GM18505 (cell line): ENCODE measurements at regions not wholly inside any gene's neighbourhood (a gene's known extent, or its start where the extent isn't known, plus 50 kb on each side); places are given as distances from the start of the nearest gene placed in this dataset.
A peak's percentile ranks its signal among the peaks of the same experiment; 100 is the strongest.

Experiments used
- ATAC-seq: cut with Tn5 transposase; IDR thresholded peaks from one replicate; pipeline ENCODE4 v1.9.1; 2021; ENCODE audit not compliant: unreplicated experiment
- POLR2A ChIP-seq: IDR thresholded peaks from 4 replicates; pipeline ENCODE4 v1.6.1; 2011; ENCODE audit warnings: borderline replicate concordance; ENCODE audit not compliant: insufficient read depth, insufficient read length; ENCODE audit errors: extremely low read depth

- TF ChIP-seq POLR2A: no peak
- ATAC-seq: no peak
Measured at GRCh38 chr18:45186832-45187231, 428.4 kb upstream of the SLC14A2 start.

GRCh38 chr18:45191795-45192194, 423.5 kb upstream of the SLC14A2 start:
- TF ChIP-seq POLR2A: no peak
- ATAC-seq: no peak

- TF ChIP-seq POLR2A: no peak
- peak; percentile 99 for ATAC-seq
Measured at GRCh38 chr18:45197526-45197970, 417.7 kb upstream of the SLC14A2 start.

GRCh38 chr18:45198526-45198925, 416.8 kb upstream of the SLC14A2 start:
- TF ChIP-seq POLR2A: no peak
- no peak for ATAC-seq

- TF ChIP-seq POLR2A: no peak
- ATAC-seq: no peak
Measured at GRCh38 chr18:45201029-45201428, 414.2 kb upstream of the SLC14A2 start.

- no peak for TF ChIP-seq POLR2A
- ATAC-seq: no peak
Measured at GRCh38 chr18:45201489-45201888, 413.8 kb upstream of the SLC14A2 start.

GRCh38 chr18:45202061-45202460, 413.2 kb upstream of the SLC14A2 start:
- no peak for TF ChIP-seq POLR2A
- ATAC-seq: no peak

GRCh38 chr18:45203677-45204076, 411.6 kb upstream of the SLC14A2 start:
- no peak for ATAC-seq
- no peak for TF ChIP-seq POLR2A

GRCh38 chr18:45207328-45207727, 407.9 kb upstream of the SLC14A2 start:
- ATAC-seq: no peak
- TF ChIP-seq POLR2A: no peak

GRCh38 chr18:45208164-45208563, 407.1 kb upstream of the SLC14A2 start:
- ATAC-seq: no peak
- no peak for TF ChIP-seq POLR2A

GRCh38 chr18:45212181-45213039, 402.9 kb upstream of the SLC14A2 start:
- TF ChIP-seq POLR2A: no peak
- ATAC-seq: peak; percentile 98

GRCh38 chr18:45213040-45213333, 402.3 kb upstream of the SLC14A2 start:
- no peak for ATAC-seq
- TF ChIP-seq POLR2A: no peak

- ATAC-seq: no peak
- no peak for TF ChIP-seq POLR2A
Measured at GRCh38 chr18:45218436-45218835, 396.8 kb upstream of the SLC14A2 start.

- no peak for TF ChIP-seq POLR2A
- ATAC-seq: no peak
Measured at GRCh38 chr18:45221363-45221762, 393.9 kb upstream of the SLC14A2 start.
